ENCODE measurements at regions not wholly inside any gene's neighbourhood (a gene's known extent, or its start where the extent isn't known, plus 50 kb on each side); places are given as distances from the start of the nearest gene placed in this dataset.
"Not testable (repeated sequence)": the region's sequence is repeated elsewhere in the genome, so short reads cannot be mapped to it uniquely, and the experiment has no call there.

GRCh38 chr12:119931402-119931801, 54.3 kb upstream of the CIT start:
- Histone ChIP-seq H3K4me1 (ENCODE audit: control insufficient read depth, insufficient read depth, low read length) (no peaks in the 10 kb centered on the region), H3K27ac (ENCODE audit: low read length) (no peak overlapping the region), H3K4me3 (ENCODE audit: low read depth in 2 of 2, low read length in 2 of 2) (no peak overlapping the region), H3K36me3 (ENCODE audit: control insufficient read depth, insufficient read depth, low read length) (no peaks in the 10 kb centered on the region), H3K9me3 (ENCODE audit: control insufficient read depth, insufficient read depth, low read depth, low read length) (no peaks in the 10 kb centered on the region), H3K27me3 (ENCODE audit: control insufficient read depth, insufficient read depth, low read length) (no peaks in the 10 kb centered on the region; the same call in 1 of the 2 replicates)
- POLR2A ChIA-PET = no interaction called here
- in situ Hi-C loops (cut with HindIII; ENCODE audit: low pct_unique_long_range_greater_than_20kb, low sequenced_read_pairs) (no loop called here), intact Hi-C loops (cut with micrococcal nuclease; ENCODE audit: unreplicated experiment) (no loop called here)
- CTCF ChIA-PET = no interaction called here
- DNase-seq (ENCODE audit: low read depth, low spot score) = no peak
- no peak for ATAC-seq
- no peak for TF ChIP-seq POLR2AphosphoS5 (IDR thresholded peaks at IDR 0.05; ENCODE audit: low read depth, low read length)
- no peak for TF ChIP-seq CTCF (IDR thresholded peaks at IDR 0.05)
- TF ChIP-seq REST (IDR thresholded peaks at IDR 0.05; ENCODE audit: insufficient read depth in 1 of 2, low read depth in 2 of 2, low read length in 1 of 2) = no peak
- no peak for TF ChIP-seq TCF7L2 (IDR thresholded peaks at IDR 0.05; ENCODE audit: low read depth, low read length)
- TF ChIP-seq SIN3A (IDR thresholded peaks at IDR 0.05; ENCODE audit: borderline replicate concordance, insufficient read depth, low read depth, low read length) = no peak
- BruUV-seq (replicated peaks) = no TSS peak

GRCh38 chr12:119932921-119933320, 55.8 kb upstream of the CIT start:
- POLR2A ChIA-PET = no interaction called here
- intact Hi-C loops (cut with micrococcal nuclease; ENCODE audit: unreplicated experiment) = no loop called here
- Histone ChIP-seq H3K36me3 (ENCODE audit: control insufficient read depth, insufficient read depth, low read length) (no peaks in the 10 kb centered on the region), H3K4me1 (ENCODE audit: control insufficient read depth, insufficient read depth, low read length) (no peaks in the 10 kb centered on the region), H3K9me3 (ENCODE audit: control insufficient read depth, insufficient read depth, low read depth, low read length) (no peaks in the 10 kb centered on the region), H3K4me3 (ENCODE audit: low read depth in 2 of 2, low read length in 2 of 2) (no peak overlapping the region), H3K27me3 (ENCODE audit: control insufficient read depth, insufficient read depth, low read length) (no peaks in the 10 kb centered on the region; the same call in 1 of the 2 replicates), H3K27ac (ENCODE audit: low read length) (no peak overlapping the region)
- no peak for DNase-seq (ENCODE audit: low read depth, low spot score)
- BruUV-seq (replicated peaks) = no TSS peak
- CTCF ChIA-PET = no interaction called here
- in situ Hi-C loops (cut with HindIII; ENCODE audit: low pct_unique_long_range_greater_than_20kb, low sequenced_read_pairs) = no loop called here
- no peak for TF ChIP-seq SIN3A (IDR thresholded peaks at IDR 0.05; ENCODE audit: borderline replicate concordance, insufficient read depth, low read depth, low read length)
- TF ChIP-seq POLR2AphosphoS5 (IDR thresholded peaks at IDR 0.05; ENCODE audit: low read depth, low read length) = no peak
- TF ChIP-seq REST (IDR thresholded peaks at IDR 0.05; ENCODE audit: insufficient read depth in 1 of 2, low read depth in 2 of 2, low read length in 1 of 2) = no peak
- TF ChIP-seq CTCF (IDR thresholded peaks at IDR 0.05) = no peak
- TF ChIP-seq TCF7L2 (IDR thresholded peaks at IDR 0.05; ENCODE audit: low read depth, low read length) = no peak
- ATAC-seq = no peak

GRCh38 chr12:119934780-119935179, 54.3 kb upstream of the BICDL1 start:
- H3K27me3 ChIP-seq (ENCODE audit: control insufficient read depth, insufficient read depth, low read length); H3K4me1 ChIP-seq (ENCODE audit: control insufficient read depth, insufficient read depth, low read length); H3K9me3 ChIP-seq (ENCODE audit: control insufficient read depth, insufficient read depth, low read depth, low read length); H3K27ac ChIP-seq (ENCODE audit: low read length); H3K36me3 ChIP-seq (ENCODE audit: control insufficient read depth, insufficient read depth, low read length); POLR2A ChIA-PET; intact Hi-C loops (cut with micrococcal nuclease; ENCODE audit: unreplicated experiment); DNase-seq (ENCODE audit: low read depth, low spot score); in situ Hi-C loops (cut with HindIII; ENCODE audit: low pct_unique_long_range_greater_than_20kb, low sequenced_read_pairs); H3K4me3 ChIP-seq (ENCODE audit: low read depth in 2 of 2, low read length in 2 of 2); ATAC-seq; BruUV-seq (replicated peaks): not testable (repeated sequence)
- CTCF ChIA-PET = interaction anchor here (1.0 kb wide), 1 partner anchor 54 kb away, joined by 5 read pairs; the partner anchor contains the start of gene BICDL1
